ENCODE measurements at regions not wholly inside any gene's neighbourhood (a gene's known extent, or its start where the extent isn't known, plus 50 kb on each side); places are given as distances from the start of the nearest gene placed in this dataset.

GRCh38 chr3:79881431-79881830, 113.6 kb upstream of the ROBO1 start:
- TF ChIP-seq CTCF (IDR thresholded peaks at IDR 0.05) (no peak), POLR2A (IDR thresholded peaks at IDR 0.05) (no peak)

Measured in Peyer's patch (tissue), 4 donors.